HG03521 (cell line): ENCODE measurements at regions not wholly inside any gene's neighbourhood (a gene's known extent, or its start where the extent isn't known, plus 50 kb on each side); places are given as distances from the start of the nearest gene placed in this dataset.
"Not testable (repeated sequence)": the region's sequence is repeated elsewhere in the genome, so short reads cannot be mapped to it uniquely, and the experiment has no call there.

Experiments
- ATAC-seq: cut with Tn5 transposase; IDR thresholded peaks from one replicate; pipeline ENCODE4 v1.9.1; 2021; ENCODE audit warnings: mild to moderate bottlenecking, moderate library complexity; ENCODE audit not compliant: unreplicated experiment

DNA sequence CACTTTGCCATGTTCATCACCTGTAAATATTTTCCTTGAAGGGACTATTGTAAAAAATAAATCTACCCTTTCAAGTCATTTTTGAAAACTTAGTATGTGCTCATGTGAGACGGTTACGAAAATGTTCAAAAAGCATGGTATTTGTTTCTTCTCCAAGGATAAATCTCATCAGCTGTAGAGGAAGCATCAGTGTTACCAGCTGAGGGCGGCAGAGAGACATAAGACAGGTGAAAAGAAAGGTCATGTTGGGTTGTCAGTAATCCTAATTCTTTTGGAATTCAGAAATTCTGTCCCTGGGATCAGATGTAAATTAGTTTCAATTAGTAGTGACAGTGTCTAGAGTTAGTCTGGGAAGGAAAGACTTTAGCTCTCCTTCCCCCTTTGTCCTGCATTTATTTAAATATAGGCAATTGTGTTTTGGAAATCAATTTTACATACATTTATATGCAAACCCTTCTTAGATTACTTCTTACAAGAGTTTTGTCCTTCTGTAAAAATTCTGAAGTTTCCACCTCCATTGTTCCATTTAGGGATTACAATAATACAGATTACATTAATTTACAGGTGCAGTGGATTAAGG, 791.9 kb upstream of the CDH6 start:
- ATAC-seq, result no peak

- no peak for ATAC-seq
Measured at GRCh38 chr5:30398423-30398822, 795.1 kb upstream of the CDH6 start.

GRCh38 chr5:30392897-30393296, 800.6 kb upstream of the CDH6 start:
- no peak for ATAC-seq

DNA sequence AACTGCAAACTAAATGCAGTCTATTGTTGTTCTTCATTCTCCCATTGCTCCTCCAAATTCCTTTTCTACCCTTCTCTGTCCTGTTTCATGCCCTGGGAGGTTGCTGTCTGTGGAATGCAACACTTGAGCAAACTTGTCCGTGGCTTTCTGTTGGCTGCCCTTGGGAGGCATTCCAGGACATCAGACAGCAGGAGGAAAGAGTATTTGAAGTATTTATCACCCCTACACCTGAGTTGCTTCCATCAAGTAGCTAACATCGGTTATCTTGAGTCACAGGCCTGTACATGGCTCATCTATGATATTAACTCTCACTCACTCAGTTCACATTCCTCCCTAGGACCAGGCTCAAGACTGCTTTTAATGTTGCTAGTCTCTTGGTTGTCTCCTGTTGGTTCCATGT, 803.4 kb upstream of the CDH6 start:
- no peak for ATAC-seq

GRCh38 chr5:30387974-30388632, 805.4 kb upstream of the CDH6 start:
- no peak for ATAC-seq

DNA sequence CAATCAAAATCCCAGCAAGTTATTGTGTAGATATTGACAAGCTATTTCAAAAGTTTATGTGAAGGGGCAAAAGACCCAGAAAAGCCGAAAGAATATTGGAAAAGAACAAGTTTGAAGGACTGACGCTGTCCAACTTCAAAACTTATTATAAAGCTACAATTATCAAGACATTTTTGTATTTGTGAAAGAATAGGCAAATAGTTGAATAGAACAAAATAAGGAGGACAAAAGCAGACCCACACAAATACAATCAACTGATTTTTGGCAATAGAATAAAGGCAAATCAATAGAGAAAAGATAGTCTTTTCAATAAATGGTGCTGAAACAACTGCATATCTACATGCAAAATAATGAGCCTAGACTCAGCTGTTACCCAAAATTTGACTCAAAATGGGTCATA, 807.7 kb upstream of the CDH6 start:
- no peak for ATAC-seq

- ATAC-seq, result no peak
Measured at GRCh38 chr5:30384171-30384570, 809.3 kb upstream of the CDH6 start.

DNA sequence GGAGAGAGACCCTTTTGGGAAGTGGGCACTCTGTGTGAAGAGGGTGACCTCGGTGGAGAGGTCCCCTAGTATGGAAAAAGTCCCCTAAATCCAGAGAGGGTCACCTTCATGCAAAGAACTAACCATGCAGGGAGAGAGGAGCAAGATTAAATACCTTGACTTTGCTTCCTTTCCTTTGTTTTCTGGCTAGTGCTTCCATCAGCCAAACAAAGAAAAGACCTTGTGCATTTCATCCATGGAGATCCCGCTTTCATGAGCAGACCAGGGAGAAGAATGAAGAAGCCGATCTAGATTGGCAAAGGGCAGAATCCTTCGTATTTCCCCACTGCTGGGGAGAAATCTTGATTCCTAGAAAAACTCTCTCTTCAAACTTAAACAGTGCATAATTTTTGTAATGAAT, 813.3 kb upstream of the CDH6 start:
- ATAC-seq, result no peak

GRCh38 chr5:30376848-30377247, 816.6 kb upstream of the CDH6 start:
- no peak for ATAC-seq

DNA sequence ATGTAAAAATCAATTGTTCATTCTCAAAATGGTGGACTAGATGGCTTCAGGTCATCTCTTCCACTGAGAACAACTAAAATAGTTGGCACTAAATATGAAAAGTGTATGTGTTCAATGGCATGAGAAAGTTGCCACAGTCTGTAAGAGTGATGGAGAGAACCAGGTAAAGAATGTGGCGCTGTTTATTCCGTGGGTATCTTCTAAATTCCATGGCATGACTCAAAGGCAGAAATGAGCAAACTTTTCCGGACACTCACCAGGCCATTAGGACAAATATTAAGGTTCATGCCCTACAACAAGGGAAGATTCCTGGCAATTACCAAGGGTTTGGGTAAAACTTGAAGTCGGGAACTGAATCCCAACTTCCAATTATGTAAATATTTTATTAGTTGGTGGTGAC, 825.4 kb upstream of the CDH6 start:
- ATAC-seq, result no peak

- ATAC-seq, result not testable (repeated sequence)
Measured at GRCh38 chr5:30365031-30365430, 828.5 kb upstream of the CDH6 start.

- no peak for ATAC-seq
Measured at GRCh38 chr5:30357371-30357770, 836.1 kb upstream of the CDH6 start.

DNA sequence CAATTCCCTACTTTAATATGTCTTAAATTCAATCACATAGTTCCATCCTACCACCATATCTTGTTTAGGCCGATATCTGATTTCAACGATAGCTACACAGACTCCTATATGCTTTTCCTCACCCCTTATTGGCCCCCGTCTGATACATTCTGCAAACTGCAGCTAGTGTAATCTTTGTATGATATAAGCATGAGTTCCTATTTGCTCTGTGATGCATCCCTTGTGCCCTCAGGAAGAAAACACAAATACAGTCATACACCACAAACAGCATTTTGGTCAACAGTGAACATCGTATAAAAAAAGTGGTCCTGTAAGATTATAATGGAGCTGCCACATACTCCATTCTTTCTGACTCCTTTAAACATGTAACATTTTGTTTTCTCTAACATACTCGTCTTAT, 837.8 kb upstream of the CDH6 start:
- no peak for ATAC-seq

DNA sequence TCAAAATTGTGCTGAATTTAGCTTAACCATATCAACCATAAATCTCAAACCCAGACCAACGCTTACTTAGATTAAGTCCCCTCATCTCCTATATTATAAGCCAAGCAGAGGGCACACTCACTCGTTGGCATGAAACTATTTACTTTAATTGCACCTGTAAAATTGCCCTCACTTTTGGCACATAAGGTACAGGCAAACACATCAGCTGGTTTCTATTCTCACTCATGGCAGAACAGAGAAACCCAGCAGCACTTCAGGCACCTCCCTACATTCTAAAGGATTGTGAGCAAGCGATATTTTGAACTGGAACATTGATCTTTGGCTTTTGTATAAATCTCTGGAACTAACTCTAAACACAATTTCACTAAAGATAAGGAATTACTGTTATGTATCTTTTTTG, 845.6 kb upstream of the CDH6 start:
- no peak for ATAC-seq

DNA sequence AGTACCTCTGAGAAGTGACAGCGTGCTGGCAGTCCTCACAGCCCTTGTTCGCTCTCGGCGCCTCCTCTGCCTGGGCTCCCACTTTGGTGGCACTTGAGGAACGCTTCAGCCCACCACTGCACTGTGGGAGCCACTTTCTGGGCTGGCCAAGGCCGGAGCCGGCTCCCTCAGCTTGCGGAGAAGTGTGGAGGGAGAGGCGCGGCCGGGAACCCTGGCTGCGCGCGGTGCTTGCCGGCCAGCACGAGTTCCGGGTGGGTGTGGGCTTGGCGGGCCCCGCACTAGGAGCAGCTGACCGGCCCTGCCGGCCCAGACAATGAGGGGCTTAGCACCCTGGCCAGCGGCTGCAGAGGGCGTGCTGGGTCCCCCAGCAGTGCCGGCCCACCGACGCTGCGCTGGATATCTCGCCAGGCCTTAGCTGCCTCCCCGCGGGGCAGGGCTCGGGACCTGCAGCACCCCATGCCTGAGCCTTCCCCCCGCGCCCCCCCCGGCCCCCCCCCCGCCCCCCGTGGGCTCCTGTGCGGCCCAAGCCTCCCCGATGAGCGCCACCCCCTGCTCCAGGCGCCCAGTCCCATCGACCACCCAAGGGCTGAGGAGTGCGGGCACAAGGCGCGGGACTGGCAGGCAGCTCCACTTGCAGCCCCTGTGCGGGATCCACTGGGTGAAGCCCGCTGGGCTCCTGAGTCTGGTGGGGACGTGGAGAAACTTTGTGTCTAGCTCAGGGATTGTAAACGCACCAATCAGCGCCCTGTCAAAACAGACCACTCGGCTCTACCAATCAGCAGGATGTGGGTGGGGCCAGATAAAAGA, 847.7 kb upstream of the CDH6 start:
- ATAC-seq, result not testable (repeated sequence)

DNA sequence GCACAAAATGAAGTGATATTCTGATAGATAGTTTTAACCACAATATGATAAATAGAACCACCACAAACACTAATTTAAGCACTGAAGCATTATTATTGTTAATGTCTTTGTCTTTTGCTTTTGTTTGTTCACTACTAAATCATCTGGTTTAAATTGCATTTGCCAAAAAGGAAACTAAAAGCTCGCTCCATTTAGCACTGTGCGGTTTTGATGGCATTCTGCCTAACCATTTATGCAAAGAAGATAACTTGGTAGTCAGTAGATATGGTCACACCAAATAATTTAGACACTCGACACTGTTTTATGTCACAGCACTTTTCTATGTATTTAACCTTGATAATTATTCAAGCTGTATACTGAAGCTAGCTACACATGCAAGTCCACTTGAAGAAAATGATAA, 849.8 kb upstream of the CDH6 start:
- no peak for ATAC-seq

- no peak for ATAC-seq
Measured at GRCh38 chr5:30341466-30341865, 852.0 kb upstream of the CDH6 start.

GRCh38 chr5:30337084-30337573, 856.4 kb upstream of the CDH6 start:
- no peak for ATAC-seq

- ATAC-seq, result no peak
Measured at GRCh38 chr5:30331534-30331933, 862.0 kb upstream of the CDH6 start.

- no peak for ATAC-seq
Measured at GRCh38 chr5:30325795-30326194, 867.7 kb upstream of the CDH6 start.

GRCh38 chr5:30324083-30324482, 869.4 kb upstream of the CDH6 start:
- ATAC-seq, result no peak

DNA sequence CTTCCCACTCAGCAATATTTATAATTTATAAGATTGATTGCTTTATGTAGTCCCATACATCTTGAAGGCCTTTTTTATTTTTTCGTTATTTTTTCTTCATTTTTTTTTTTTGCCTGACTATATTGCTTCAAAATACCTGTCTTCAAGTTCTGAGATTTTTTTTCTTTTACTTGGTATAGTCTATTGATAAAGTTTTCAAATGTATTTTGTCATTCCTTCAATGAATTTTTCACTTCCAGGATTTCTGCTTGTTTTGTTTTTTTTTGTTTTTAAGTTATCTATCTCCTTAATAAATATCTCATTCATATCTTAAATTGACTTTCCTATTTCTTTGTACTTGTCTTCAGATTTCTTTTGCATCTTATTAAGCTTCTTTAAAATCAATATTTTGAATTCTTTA, 905.6 kb upstream of the CDH6 start:
- no peak for ATAC-seq
